ENCODE measurements at regions not wholly inside any gene's neighbourhood (a gene's known extent, or its start where the extent isn't known, plus 50 kb on each side); places are given as distances from the start of the nearest gene placed in this dataset.

DNA sequence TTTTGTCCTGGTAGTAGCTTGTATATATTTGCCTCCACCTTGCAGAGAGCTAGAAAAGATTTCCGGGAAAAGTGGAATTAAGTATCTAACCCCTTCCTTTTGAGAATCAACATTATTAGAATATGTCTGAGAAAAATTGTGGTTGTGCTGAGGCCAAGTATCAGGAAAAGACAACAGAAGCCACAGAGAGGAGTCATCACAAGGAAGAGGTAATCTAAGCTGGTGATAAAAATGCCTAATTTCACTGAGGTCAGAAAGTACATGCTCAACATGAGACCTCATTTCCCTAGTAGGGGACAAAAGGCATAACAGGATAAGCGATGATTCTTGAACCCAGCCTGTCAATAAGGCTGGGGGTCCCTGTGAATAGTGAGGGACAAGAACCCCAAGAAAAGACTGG, 97.0 kb upstream of the PDE1C start:
- ATAC-seq (no peak), DNase-seq (no peak)
- intact Hi-C loops (cut with micrococcal nuclease): no loop called here
- Mint-ChIP-seq H3K4me3 (no peak overlapping the region), H3K36me3 (ENCODE audit: low read depth) (no peaks in the 10 kb centered on the region), H3K27me3 (no peaks in the 10 kb centered on the region), H3K4me1 (ENCODE audit: low read depth) (no peaks in the 10 kb centered on the region), H3K27ac (no peak overlapping the region), H3K9me3 (peaks cover 1% of the 10 kb centered on the region)
- POLR2A ChIA-PET: no interaction called here
- TF ChIP-seq, protein P1, sequence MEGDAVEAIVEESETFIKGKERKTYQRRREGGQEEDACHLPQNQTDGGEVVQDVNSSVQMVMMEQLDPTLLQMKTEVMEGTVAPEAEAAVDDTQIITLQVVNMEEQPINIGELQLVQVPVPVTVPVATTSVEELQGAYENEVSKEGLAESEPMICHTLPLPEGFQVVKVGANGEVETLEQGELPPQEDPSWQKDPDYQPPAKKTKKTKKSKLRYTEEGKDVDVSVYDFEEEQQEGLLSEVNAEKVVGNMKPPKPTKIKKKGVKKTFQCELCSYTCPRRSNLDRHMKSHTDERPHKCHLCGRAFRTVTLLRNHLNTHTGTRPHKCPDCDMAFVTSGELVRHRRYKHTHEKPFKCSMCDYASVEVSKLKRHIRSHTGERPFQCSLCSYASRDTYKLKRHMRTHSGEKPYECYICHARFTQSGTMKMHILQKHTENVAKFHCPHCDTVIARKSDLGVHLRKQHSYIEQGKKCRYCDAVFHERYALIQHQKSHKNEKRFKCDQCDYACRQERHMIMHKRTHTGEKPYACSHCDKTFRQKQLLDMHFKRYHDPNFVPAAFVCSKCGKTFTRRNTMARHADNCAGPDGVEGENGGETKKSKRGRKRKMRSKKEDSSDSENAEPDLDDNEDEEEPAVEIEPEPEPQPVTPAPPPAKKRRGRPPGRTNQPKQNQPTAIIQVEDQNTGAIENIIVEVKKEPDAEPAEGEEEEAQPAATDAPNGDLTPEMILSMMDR (IDR thresholded peaks at IDR 0.05): no peak
- CTCF ChIA-PET: no interaction called here

DNA sequence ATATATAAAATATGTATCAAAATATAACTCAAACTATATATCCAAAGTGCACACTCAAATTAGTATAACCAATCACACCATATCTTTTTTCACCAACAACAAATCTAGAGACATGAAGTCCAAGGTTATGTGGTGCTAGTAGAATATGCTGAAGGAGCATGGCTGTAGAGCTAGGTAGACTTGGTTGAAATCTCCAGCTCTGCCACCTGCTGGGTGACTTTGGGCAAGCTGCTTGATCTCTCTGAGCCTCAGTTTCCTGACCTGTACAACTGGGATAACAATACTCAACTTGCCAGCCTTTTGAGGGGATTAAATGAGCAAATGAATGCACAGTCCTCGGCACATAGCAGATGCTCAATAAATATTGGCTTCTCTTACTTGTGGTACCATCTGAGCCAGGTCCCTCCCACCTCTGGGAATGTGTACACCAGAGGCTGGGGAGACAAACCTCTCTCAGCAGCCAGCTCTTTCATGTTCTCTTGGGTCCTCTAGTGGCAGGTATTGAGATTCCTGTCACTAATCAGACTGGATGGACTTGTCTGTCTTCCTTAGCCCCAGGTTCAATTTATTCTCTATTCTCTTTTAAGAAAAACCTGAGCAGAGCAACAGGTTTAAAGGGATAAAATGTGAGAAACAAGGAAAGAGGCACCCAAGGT, 94.3 kb upstream of the PDE1C start:
- no peaks in the 10 kb centered on the region for H3K27me3 Mint-ChIP-seq
- intact Hi-C loops (cut with micrococcal nuclease): no loop called here

GRCh38 chr7:32163896-32164295, 93.7 kb upstream of the PDE1C start:
- Mint-ChIP-seq H3K27me3 (no peaks in the 10 kb centered on the region), H3K4me3 (no peak overlapping the region), H3K9me3 (no peaks in the 10 kb centered on the region), H3K36me3 (ENCODE audit: low read depth) (no peaks in the 10 kb centered on the region), H3K4me1 (ENCODE audit: low read depth) (no peaks in the 10 kb centered on the region), H3K27ac (no peak overlapping the region)
- ChIA-PET CTCF (no interaction called here), POLR2A (no interaction called here)
- no peak for ATAC-seq
- DNase-seq: no peak
- TF ChIP-seq, protein P1 (IDR thresholded peaks at IDR 0.05): no peak
- intact Hi-C loops (cut with micrococcal nuclease): no loop called here

More for the DNA sequence above, 94.3 kb upstream of the PDE1C start:
- POLR2A ChIA-PET: no interaction called here
- Mint-ChIP-seq H3K27ac (no peak overlapping the region), H3K9me3 (no peaks in the 10 kb centered on the region), H3K36me3 (ENCODE audit: low read depth) (no peaks in the 10 kb centered on the region), H3K4me3 (no peak overlapping the region), H3K4me1 (ENCODE audit: low read depth) (no peaks in the 10 kb centered on the region)
- DNase-seq: no peak
- ATAC-seq: no peak
- TF ChIP-seq, protein P1 (IDR thresholded peaks at IDR 0.05): no peak
- CTCF ChIA-PET: no interaction called here

DNA sequence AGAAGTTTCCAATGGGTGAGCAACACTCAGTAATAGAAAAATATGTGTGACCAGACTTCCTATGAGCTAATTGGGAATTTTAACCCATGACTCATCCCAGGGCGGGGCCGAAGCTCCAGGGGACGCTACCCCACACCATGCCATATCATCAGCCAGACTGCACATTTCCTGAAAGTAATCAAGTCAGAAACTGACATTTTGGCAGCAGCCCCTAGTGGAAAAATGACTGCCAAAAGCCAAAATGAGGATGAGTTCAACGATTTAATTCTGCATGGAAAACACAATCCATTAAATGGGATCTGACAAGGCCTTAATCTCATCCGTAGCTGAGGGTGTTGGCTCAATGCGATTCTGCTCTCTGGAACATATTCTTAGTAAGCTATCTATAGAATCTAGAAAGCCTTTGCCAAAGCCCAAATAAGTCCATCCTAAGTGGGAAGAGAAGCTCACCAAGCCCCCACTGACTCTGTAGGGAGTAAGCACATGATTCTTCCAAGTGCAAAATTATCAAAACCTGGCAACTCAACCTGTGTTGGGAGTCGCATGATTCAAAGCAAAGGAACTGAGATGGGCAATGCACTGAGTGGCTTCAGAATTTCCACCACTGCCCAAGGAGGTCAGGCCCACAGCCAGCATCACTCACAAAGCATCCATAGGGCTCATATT, 93.1 kb upstream of the PDE1C start:
- no peaks in the 10 kb centered on the region for H3K27me3 Mint-ChIP-seq
- H3K4me1 Mint-ChIP-seq (ENCODE audit: low read depth): no peaks in the 10 kb centered on the region
- no peaks in the 10 kb centered on the region for H3K36me3 Mint-ChIP-seq (ENCODE audit: low read depth)
- no peaks in the 10 kb centered on the region for H3K9me3 Mint-ChIP-seq
- CTCF ChIA-PET: no interaction called here
- POLR2A ChIA-PET: no interaction called here
- H3K27ac Mint-ChIP-seq: no peak overlapping the region
- ATAC-seq (no peak), DNase-seq (no peak)
- intact Hi-C loops (cut with micrococcal nuclease): no loop called here
- H3K4me3 Mint-ChIP-seq: no peak overlapping the region
- TF ChIP-seq, protein P1 (IDR thresholded peaks at IDR 0.05): no peak

GRCh38 chr7:32161708-32162107, 91.5 kb upstream of the PDE1C start:
- H3K4me3 Mint-ChIP-seq: no peak overlapping the region
- ChIA-PET CTCF (no interaction called here), POLR2A (no interaction called here)
- no peaks in the 10 kb centered on the region for H3K27me3 Mint-ChIP-seq
- H3K27ac Mint-ChIP-seq: no peak overlapping the region
- H3K9me3 Mint-ChIP-seq: no peaks in the 10 kb centered on the region
- H3K4me1 Mint-ChIP-seq (ENCODE audit: low read depth): no peaks in the 10 kb centered on the region
- DNase-seq (no peak), ATAC-seq (no peak)
- TF ChIP-seq, protein P1 (IDR thresholded peaks at IDR 0.05): no peak
- H3K36me3 Mint-ChIP-seq (ENCODE audit: low read depth): no peaks in the 10 kb centered on the region
- intact Hi-C loops (cut with micrococcal nuclease): no loop called here

Data from activated CD8-positive, alpha-beta T cell treated with anti-CD3 and anti-CD28 coated beads for 36 hours (primary cell).